ENCODE measurements at regions not wholly inside any gene's neighbourhood (a gene's known extent, or its start where the extent isn't known, plus 50 kb on each side); places are given as distances from the start of the nearest gene placed in this dataset.

GRCh38 chr5:145497052-145497451 is 338.1 kb downstream of the PRELID2 start:
- Mint-ChIP-seq H3K27me3 (ENCODE audit: low read depth) (no peaks in the 10 kb centered on the region), H3K4me3 (no peak overlapping the region), H3K27ac (ENCODE audit: unreplicated experiment) (no peak overlapping the region), H3K36me3 (ENCODE audit: low read depth) (peaks cover 4% of the 10 kb centered on the region), H3K9me3 (peaks cover 8% of the 10 kb centered on the region), H3K4me1 (peaks cover 26% of the 10 kb centered on the region)
- no peak for DNase-seq (ENCODE audit: low read depth, low spot score)
- TF ChIP-seq CTCF (conservative IDR thresholded peaks at IDR 0.05) = no peak

DNA sequence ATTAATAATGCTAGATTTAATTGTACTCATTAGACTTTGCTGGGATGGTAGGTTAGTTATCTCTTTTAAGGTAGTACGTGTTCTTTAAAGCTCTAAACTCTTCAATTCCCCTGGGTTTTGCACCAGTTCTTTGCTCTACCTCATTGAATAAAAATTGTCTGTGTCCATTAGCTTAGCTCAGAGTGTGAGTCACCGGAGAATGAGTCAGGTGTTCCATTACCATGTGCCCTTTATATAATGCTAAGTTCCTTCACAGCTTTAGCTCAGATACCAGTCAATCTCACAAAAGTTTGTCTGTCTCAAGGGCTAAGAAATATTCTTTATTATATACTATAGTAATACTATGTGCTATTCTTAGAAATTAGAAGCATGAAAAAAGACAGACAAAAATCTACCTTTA is 339.4 kb downstream of the PRELID2 start:
- no peaks in the 10 kb centered on the region for H3K27me3 Mint-ChIP-seq (ENCODE audit: low read depth)
- H3K9me3 Mint-ChIP-seq = peaks cover 5% of the 10 kb centered on the region
- DNase-seq (ENCODE audit: low read depth, low spot score) = no peak
- no peak overlapping the region for H3K27ac Mint-ChIP-seq (ENCODE audit: unreplicated experiment)
- TF ChIP-seq CTCF (conservative IDR thresholded peaks at IDR 0.05) = no peak
- H3K36me3 Mint-ChIP-seq (ENCODE audit: low read depth) = no peaks in the 10 kb centered on the region
- H3K4me1 Mint-ChIP-seq = peaks cover 16% of the 10 kb centered on the region
- H3K4me3 Mint-ChIP-seq = no peak overlapping the region

- no peaks in the 10 kb centered on the region for H3K36me3 Mint-ChIP-seq (ENCODE audit: low read depth)
- H3K9me3 Mint-ChIP-seq = peaks cover 5% of the 10 kb centered on the region
- no peak overlapping the region for H3K4me3 Mint-ChIP-seq
- H3K4me1 Mint-ChIP-seq = peaks cover 11% of the 10 kb centered on the region
- no peak overlapping the region for H3K27ac Mint-ChIP-seq (ENCODE audit: unreplicated experiment)
- no peak for TF ChIP-seq CTCF (conservative IDR thresholded peaks at IDR 0.05)
- DNase-seq (ENCODE audit: low read depth, low spot score) = no peak
- no peaks in the 10 kb centered on the region for H3K27me3 Mint-ChIP-seq (ENCODE audit: low read depth)
Measured at GRCh38 chr5:145495196-145495595, 339.9 kb downstream of the PRELID2 start.

DNA sequence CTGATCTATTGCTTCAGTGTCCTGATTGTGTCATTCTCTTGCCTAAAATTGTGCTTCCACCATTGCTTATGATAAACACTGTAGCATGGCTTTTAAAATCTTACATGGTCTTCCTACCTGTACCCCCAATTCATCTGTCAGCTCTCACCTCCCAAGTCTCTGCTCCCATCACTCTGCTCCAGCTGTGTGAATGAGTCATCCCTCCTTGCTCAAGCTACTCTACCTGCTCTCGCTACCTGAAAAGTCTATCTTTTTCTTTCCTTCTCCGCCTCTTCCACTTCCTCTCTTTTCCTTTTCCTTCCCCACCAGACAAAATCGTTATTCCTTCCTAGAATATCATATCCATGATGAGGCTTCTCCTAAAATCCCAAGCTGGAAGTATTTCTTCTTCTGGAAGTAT is 341.7 kb downstream of the PRELID2 start:
- no peak overlapping the region for H3K4me3 Mint-ChIP-seq
- H3K4me1 Mint-ChIP-seq = no peaks in the 10 kb centered on the region
- H3K27ac Mint-ChIP-seq (ENCODE audit: unreplicated experiment) = no peak overlapping the region
- H3K27me3 Mint-ChIP-seq (ENCODE audit: low read depth) = no peaks in the 10 kb centered on the region
- H3K36me3 Mint-ChIP-seq (ENCODE audit: low read depth) = no peaks in the 10 kb centered on the region
- TF ChIP-seq CTCF (conservative IDR thresholded peaks at IDR 0.05) = no peak
- DNase-seq (ENCODE audit: low read depth, low spot score) = no peak
- peaks cover 3% of the 10 kb centered on the region for H3K9me3 Mint-ChIP-seq

DNA sequence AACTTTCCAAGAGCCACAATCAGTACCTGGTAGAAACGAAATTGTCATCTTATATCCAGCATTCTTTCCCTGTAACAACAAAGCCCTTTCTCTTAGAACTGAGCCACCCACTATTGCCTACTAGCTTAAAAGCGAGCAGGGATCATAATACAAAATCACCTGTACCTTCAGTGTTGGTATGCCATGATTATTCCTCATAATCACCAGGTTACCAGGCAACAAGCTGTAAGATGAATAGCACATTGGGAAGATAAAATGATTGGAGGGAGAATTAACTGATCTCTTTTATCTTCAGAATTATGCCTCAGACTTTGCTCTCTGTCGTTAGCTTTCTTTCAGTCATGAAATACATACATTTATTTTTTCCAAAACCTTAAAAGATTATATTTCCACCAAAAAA is 345.6 kb downstream of the PRELID2 start:
- no peak overlapping the region for H3K27ac Mint-ChIP-seq (ENCODE audit: unreplicated experiment)
- no peak for TF ChIP-seq CTCF (conservative IDR thresholded peaks at IDR 0.05)
- no peak for DNase-seq (ENCODE audit: low read depth, low spot score)
- no peaks in the 10 kb centered on the region for H3K27me3 Mint-ChIP-seq (ENCODE audit: low read depth)
- H3K9me3 Mint-ChIP-seq = peaks cover 3% of the 10 kb centered on the region
- no peaks in the 10 kb centered on the region for H3K36me3 Mint-ChIP-seq (ENCODE audit: low read depth)
- no peak overlapping the region for H3K4me3 Mint-ChIP-seq
- no peaks in the 10 kb centered on the region for H3K4me1 Mint-ChIP-seq

- H3K27me3 Mint-ChIP-seq (ENCODE audit: low read depth) = no peaks in the 10 kb centered on the region
- no peak overlapping the region for H3K27ac Mint-ChIP-seq (ENCODE audit: unreplicated experiment)
- no peak for DNase-seq (ENCODE audit: low read depth, low spot score)
- H3K9me3 Mint-ChIP-seq = no peaks in the 10 kb centered on the region
- H3K36me3 Mint-ChIP-seq (ENCODE audit: low read depth) = no peaks in the 10 kb centered on the region
- no peak for TF ChIP-seq CTCF (conservative IDR thresholded peaks at IDR 0.05)
- H3K4me3 Mint-ChIP-seq = no peak overlapping the region
- H3K4me1 Mint-ChIP-seq = peaks cover 4% of the 10 kb centered on the region
Measured at GRCh38 chr5:145484158-145484557, 351.0 kb downstream of the PRELID2 start.
